Keratinocyte (primary cell): ENCODE measurements at regions not wholly inside any gene's neighbourhood (a gene's known extent, or its start where the extent isn't known, plus 50 kb on each side); places are given as distances from the start of the nearest gene placed in this dataset.

Experiments
- DNase-seq: peaks from one replicate; pipeline ENCODE4 v3.0.0-alpha.2; 2011; ENCODE audit warnings: low read depth, missing footprints, low spot score
- FAIRE-seq: peaks from 2 replicates; lab custom pipeline; 2011; peaks lifted over from hg19 to GRCh38; lab: Jason Lieb, UNC
- H2AFZ ChIP-seq: 2 replicates; pipeline ENCODE4 v1.6.0; 2012; ENCODE audit warnings: low read length, control low read depth, inconsistent platforms; ENCODE audit not compliant: control insufficient read depth
- H3K27ac ChIP-seq: 2 replicates; pipeline ENCODE4 v1.5.1; 2011; ENCODE audit warnings: low read length; ENCODE audit not compliant: control insufficient read depth, insufficient read depth
- H3K27me3 ChIP-seq: 3 replicates; pipeline ENCODE4 v1.6.0; 2011; ENCODE audit warnings: low read length; ENCODE audit not compliant: control insufficient read depth, insufficient read depth; ENCODE audit errors: extremely low read depth
- H3K36me3 ChIP-seq, 2 experiments: 2 replicates in 1 of 2; 3 replicates in 1 of 2; pipeline ENCODE4 v1.5.1; 2011; ENCODE audit warnings: low read length in 2 of 2, mild to moderate bottlenecking in 1 of 2; ENCODE audit not compliant: control insufficient read depth in 2 of 2, insufficient read depth in 2 of 2; ENCODE audit errors: extremely low read depth in 1 of 2
- H3K4me1 ChIP-seq: 3 replicates; pipeline ENCODE4 v1.5.1; 2011; ENCODE audit warnings: low read length; ENCODE audit not compliant: control insufficient read depth, insufficient read depth; ENCODE audit errors: extremely low read depth
- H3K4me2 ChIP-seq: 3 replicates; pipeline ENCODE4 v1.6.0; 2011; ENCODE audit warnings: low read depth, low read length; ENCODE audit not compliant: control insufficient read depth, insufficient read depth; ENCODE audit errors: extremely low read depth
- H3K4me3 ChIP-seq, 3 experiments: fragments of 200-600 bp in 1 of 3; sonication (generic) in 1 of 3; 2 replicates in 2 of 3; 3 replicates in 1 of 3; pipeline ENCODE4 v1.5.1; 2011 to 2016; ENCODE audit warnings: low read length in 3 of 3, mild to moderate bottlenecking in 3 of 3, control low read depth in 2 of 3, inconsistent platforms in 1 of 3, low read depth in 1 of 3, mixed read lengths in 1 of 3, mixed run types in 1 of 3, moderate library complexity in 1 of 3; ENCODE audit not compliant: control insufficient read depth in 2 of 3, insufficient read depth in 2 of 3; ENCODE audit errors: extremely low read depth in 1 of 3
- H3K79me2 ChIP-seq: 2 replicates; pipeline ENCODE4 v1.6.0; 2012; ENCODE audit warnings: low read length; ENCODE audit not compliant: control insufficient read depth, insufficient read depth
- H3K9ac ChIP-seq: 3 replicates; pipeline ENCODE4 v1.6.0; 2011; ENCODE audit warnings: low read length; ENCODE audit not compliant: control insufficient read depth, insufficient read depth; ENCODE audit errors: extremely low read depth
- H3K9me1 ChIP-seq: 3 replicates; pipeline ENCODE4 v1.6.0; 2011; ENCODE audit warnings: low read length; ENCODE audit not compliant: control insufficient read depth, insufficient read depth; ENCODE audit errors: extremely low read depth
- H3K9me3 ChIP-seq: 2 replicates; pipeline ENCODE4 v1.5.1; 2012; ENCODE audit warnings: low read depth, low read length; ENCODE audit not compliant: control insufficient read depth
- H4K20me1 ChIP-seq: 3 replicates; pipeline ENCODE4 v1.6.0; 2011; ENCODE audit warnings: low read length; ENCODE audit not compliant: control insufficient read depth, insufficient read depth; ENCODE audit errors: extremely low read depth
- EZH2 ChIP-seq: IDR thresholded peaks from one replicate; pipeline ENCODE4 v1.6.1; 2012; ENCODE audit warnings: inconsistent platforms, mild to moderate bottlenecking, low read length, moderate library complexity
- dilution Hi-C: fragments of 300-500 bp; cut with MboI; formaldehyde crosslinking; loops from one replicate; pipeline ENCODE4 v1.7.0; 2020; ENCODE audit warnings: low sequenced_read_pairs; ENCODE audit not compliant: extremely low pct_ligation_motif_present
- TF ChIP-seq, protein P1 (sequence below), 3 experiments: IDR thresholded peaks in 1 of 3; conservative IDR thresholded peaks in 1 of 3; optimal IDR thresholded peaks in 1 of 3; 2 replicates in 2 of 3; 3 replicates in 1 of 3; pipeline versions ENCODE3 to v1.5.1; 2011; ENCODE audit warnings: low read length in 3 of 3, mild to moderate bottlenecking in 3 of 3, moderate library complexity in 2 of 3, control low read depth in 1 of 3, inconsistent platforms in 1 of 3; ENCODE audit not compliant: insufficient read depth in 2 of 3; ENCODE audit errors: extremely low read depth in 1 of 3

DNA sequence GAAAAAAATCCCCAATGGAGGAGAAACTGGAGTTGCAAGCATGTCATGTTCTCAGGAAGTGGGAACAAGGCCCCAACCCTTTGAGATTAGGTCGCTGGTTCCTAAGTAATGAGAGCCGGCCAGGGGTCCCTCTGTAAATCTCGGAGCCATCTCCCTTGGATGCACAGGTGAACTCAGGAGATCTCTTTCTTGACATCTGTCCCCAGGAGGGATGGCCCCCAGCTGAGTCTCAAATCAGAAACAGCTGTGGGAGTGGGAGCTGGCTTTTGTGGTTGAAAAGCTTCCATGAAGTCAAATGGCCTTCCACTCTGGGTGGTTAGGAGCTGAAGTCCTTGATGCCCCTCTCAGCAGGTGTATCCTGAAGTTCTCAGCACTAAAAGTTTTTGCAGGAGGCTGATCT is 257.1 kb downstream of the BMP7 start:
- H3K36me3 ChIP-seq: no peaks in the 10 kb centered on the region
- H3K27ac ChIP-seq: no peak overlapping the region
- no peaks in the 10 kb centered on the region for H3K9me1 ChIP-seq
- peaks cover 31% of the 10 kb centered on the region for H3K4me1 ChIP-seq
- DNase-seq (no peak), FAIRE-seq (no peak)
- no peaks in the 10 kb centered on the region for H3K79me2 ChIP-seq
- no peaks in the 10 kb centered on the region for H4K20me1 ChIP-seq
- H3K27me3 ChIP-seq: no peaks in the 10 kb centered on the region
- no peaks in the 10 kb centered on the region for H3K9me3 ChIP-seq
- H3K4me2 ChIP-seq: no peak overlapping the region
- H3K9ac ChIP-seq: no peak overlapping the region
- dilution Hi-C loops: no loop called here
- no peak overlapping the region for H2AFZ ChIP-seq
- no peak overlapping the region for H3K4me3 ChIP-seq
- TF ChIP-seq, protein P1, sequence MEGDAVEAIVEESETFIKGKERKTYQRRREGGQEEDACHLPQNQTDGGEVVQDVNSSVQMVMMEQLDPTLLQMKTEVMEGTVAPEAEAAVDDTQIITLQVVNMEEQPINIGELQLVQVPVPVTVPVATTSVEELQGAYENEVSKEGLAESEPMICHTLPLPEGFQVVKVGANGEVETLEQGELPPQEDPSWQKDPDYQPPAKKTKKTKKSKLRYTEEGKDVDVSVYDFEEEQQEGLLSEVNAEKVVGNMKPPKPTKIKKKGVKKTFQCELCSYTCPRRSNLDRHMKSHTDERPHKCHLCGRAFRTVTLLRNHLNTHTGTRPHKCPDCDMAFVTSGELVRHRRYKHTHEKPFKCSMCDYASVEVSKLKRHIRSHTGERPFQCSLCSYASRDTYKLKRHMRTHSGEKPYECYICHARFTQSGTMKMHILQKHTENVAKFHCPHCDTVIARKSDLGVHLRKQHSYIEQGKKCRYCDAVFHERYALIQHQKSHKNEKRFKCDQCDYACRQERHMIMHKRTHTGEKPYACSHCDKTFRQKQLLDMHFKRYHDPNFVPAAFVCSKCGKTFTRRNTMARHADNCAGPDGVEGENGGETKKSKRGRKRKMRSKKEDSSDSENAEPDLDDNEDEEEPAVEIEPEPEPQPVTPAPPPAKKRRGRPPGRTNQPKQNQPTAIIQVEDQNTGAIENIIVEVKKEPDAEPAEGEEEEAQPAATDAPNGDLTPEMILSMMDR (optimal IDR thresholded peaks at IDR 0.05 in 1 of 3, IDR thresholded peaks at IDR 0.05 in 1 of 3, conservative IDR thresholded peaks at IDR 0.05 in 1 of 3; ENCODE audit: extremely low read depth in 1 of 3, insufficient read depth in 2 of 3, low read length in 3 of 3): no peak
- TF ChIP-seq EZH2: no peak

DNA sequence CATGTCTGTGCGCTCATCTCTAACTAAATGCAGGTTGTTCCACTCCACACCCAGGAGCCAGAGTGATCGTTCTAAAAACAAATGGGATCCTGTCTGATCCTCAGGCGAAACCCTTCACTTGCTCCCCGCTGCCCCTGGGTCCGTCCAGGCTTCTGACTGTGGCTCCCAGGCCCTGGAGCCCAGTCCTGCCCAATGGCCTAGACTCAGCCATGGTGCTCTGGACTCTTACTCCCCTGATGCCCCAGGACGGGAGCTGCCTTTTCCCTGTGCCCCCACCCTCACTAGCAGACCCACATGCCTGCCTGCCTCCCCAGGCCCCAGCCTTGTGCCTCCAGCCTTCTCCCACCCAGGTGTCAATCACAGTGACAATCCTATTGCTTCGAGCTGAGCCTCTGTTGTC is 256.7 kb downstream of the BMP7 start:
- H3K9ac ChIP-seq: no peak overlapping the region
- no peaks in the 10 kb centered on the region for H3K27me3 ChIP-seq
- no peak for TF ChIP-seq EZH2
- TF ChIP-seq, protein P1 (optimal IDR thresholded peaks at IDR 0.05 in 1 of 3, IDR thresholded peaks at IDR 0.05 in 1 of 3, conservative IDR thresholded peaks at IDR 0.05 in 1 of 3; ENCODE audit: extremely low read depth in 1 of 3, insufficient read depth in 2 of 3, low read length in 3 of 3): no peak
- no peak for DNase-seq
- no peaks in the 10 kb centered on the region for H3K9me3 ChIP-seq
- no peak overlapping the region for H3K27ac ChIP-seq
- dilution Hi-C loops: no loop called here
- peaks cover 31% of the 10 kb centered on the region for H3K4me1 ChIP-seq
- no peaks in the 10 kb centered on the region for H3K36me3 ChIP-seq
- no peak overlapping the region for H3K4me2 ChIP-seq
- no peaks in the 10 kb centered on the region for H3K9me1 ChIP-seq
- no peaks in the 10 kb centered on the region for H4K20me1 ChIP-seq
- no peak overlapping the region for H2AFZ ChIP-seq
- H3K79me2 ChIP-seq: no peaks in the 10 kb centered on the region
- H3K4me3 ChIP-seq: no peak overlapping the region
- no peak for FAIRE-seq
